GM12891 (cell line): ENCODE measurements at regions not wholly inside any gene's neighbourhood (a gene's known extent, or its start where the extent isn't known, plus 50 kb on each side); places are given as distances from the start of the nearest gene placed in this dataset.

ENCODE experiments used
- PAX5 ChIP-seq: IDR thresholded peaks from 2 replicates; pipeline ENCODE4 v1.6.1; 2011; ENCODE audit warnings: low read length, moderate library complexity, mild to moderate bottlenecking; ENCODE audit not compliant: insufficient read depth, severe bottlenecking
- POLR2A ChIP-seq: IDR thresholded peaks from 2 replicates; pipeline ENCODE4 v1.6.1; 2011; ENCODE audit warnings: low read depth, low read length, control low read depth
- POLR2AphosphoS5 ChIP-seq: IDR thresholded peaks from 2 replicates; pipeline ENCODE4 v1.6.1; 2011; ENCODE audit warnings: low read depth, low read length, control low read depth
- POU2F2 ChIP-seq: IDR thresholded peaks from 2 replicates; pipeline ENCODE4 v1.6.1; 2011; ENCODE audit warnings: low read depth, mild to moderate bottlenecking, control low read depth, low read length, moderate library complexity
- SPI1 ChIP-seq: IDR thresholded peaks from 2 replicates; pipeline ENCODE4 v1.6.1; 2011; ENCODE audit warnings: low read depth, low read length, control low read depth
- TAF1 ChIP-seq: IDR thresholded peaks from 2 replicates; pipeline ENCODE4 v1.6.1; 2011; ENCODE audit warnings: low read depth, low read length, control low read depth

DNA sequence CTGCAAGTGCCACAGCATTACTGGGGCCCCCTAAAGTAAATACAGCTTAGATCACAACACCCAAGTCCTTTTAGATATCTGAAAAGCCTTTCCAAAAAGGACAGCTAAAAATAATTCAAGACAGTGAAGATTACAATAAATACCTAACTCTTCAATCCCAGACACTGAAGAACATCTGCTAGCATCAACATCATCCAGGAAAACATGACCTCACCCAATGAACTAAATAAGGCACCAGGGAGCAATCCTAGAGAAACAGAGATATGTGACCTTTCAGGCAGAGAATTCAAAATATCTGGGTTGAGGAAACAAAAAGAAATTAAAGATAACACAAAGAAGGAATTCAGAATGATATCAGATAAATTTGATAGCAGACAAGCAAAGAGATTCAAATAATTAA lies 71.7 kb upstream of the TTC14 start:
- TF ChIP-seq POLR2AphosphoS5 = no peak
- TF ChIP-seq POLR2A = no peak
- TF ChIP-seq SPI1 = no peak
- no peak for TF ChIP-seq TAF1
- TF ChIP-seq POU2F2 = no peak
- no peak for TF ChIP-seq PAX5
